A673 (cell line): ENCODE measurements at regions not wholly inside any gene's neighbourhood (a gene's known extent, or its start where the extent isn't known, plus 50 kb on each side); places are given as distances from the start of the nearest gene placed in this dataset.

Source experiments
- EZH2 ChIP-seq: fragments of 200-600 bp; sonication (generic); IDR thresholded peaks from 2 replicates; pipeline ENCODE4 v1.6.1; 2017; ENCODE audit warnings: borderline replicate concordance, low read depth, mild to moderate bottlenecking, mixed read lengths, antibody characterized with exemption, low read length; ENCODE audit not compliant: poor library complexity, severe bottlenecking
- TF ChIP-seq, protein P1 (sequence below): fragments of 300-800, 200-600 bp; sonication (generic); conservative IDR thresholded peaks from 2 replicates; pipeline ENCODE4 v1.5.1; 2017; ENCODE audit warnings: low read depth, mild to moderate bottlenecking, antibody characterized with exemption, low read length, moderate library complexity, mixed read lengths

- TF ChIP-seq, protein P1, sequence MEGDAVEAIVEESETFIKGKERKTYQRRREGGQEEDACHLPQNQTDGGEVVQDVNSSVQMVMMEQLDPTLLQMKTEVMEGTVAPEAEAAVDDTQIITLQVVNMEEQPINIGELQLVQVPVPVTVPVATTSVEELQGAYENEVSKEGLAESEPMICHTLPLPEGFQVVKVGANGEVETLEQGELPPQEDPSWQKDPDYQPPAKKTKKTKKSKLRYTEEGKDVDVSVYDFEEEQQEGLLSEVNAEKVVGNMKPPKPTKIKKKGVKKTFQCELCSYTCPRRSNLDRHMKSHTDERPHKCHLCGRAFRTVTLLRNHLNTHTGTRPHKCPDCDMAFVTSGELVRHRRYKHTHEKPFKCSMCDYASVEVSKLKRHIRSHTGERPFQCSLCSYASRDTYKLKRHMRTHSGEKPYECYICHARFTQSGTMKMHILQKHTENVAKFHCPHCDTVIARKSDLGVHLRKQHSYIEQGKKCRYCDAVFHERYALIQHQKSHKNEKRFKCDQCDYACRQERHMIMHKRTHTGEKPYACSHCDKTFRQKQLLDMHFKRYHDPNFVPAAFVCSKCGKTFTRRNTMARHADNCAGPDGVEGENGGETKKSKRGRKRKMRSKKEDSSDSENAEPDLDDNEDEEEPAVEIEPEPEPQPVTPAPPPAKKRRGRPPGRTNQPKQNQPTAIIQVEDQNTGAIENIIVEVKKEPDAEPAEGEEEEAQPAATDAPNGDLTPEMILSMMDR = no peak
- no peak for TF ChIP-seq EZH2
These were observed 162.6 kb downstream of the HHIPL2 start for GRCh38 chr1:222385262-222385661.
